ENCODE measurements at regions not wholly inside any gene's neighbourhood (a gene's known extent, or its start where the extent isn't known, plus 50 kb on each side); places are given as distances from the start of the nearest gene placed in this dataset.

GRCh38 chr2:120538691-120539423, 192.9 kb downstream of the INHBB start:
- Histone ChIP-seq H3K27me3 (no peaks in the 10 kb centered on the region), H3K36me3 (no peaks in the 10 kb centered on the region), H3K4me3 (no peak overlapping the region), H3K9me3 (no peaks in the 10 kb centered on the region), H3K4me1 (peaks cover 0 to 53% (median 23%) of the 10 kb centered on the region in 4 donors), H3K27ac (no peak overlapping the region)
- TF ChIP-seq CTCF (IDR thresholded peaks at IDR 0.05) (no peak), POLR2A (IDR thresholded peaks at IDR 0.05) (no peak)
- ATAC-seq: no peak
- 64% methylated on average over 6 of the region's 12 CpGs for WGBS (ENCODE audit: insufficient coverage, low coverage, low lambda C conversion rate, missing lambda C conversion rate)
- intact Hi-C loops (cut with DNase I): no loop called here
- no peak for DNase-seq

- Histone ChIP-seq H3K36me3 (no peaks in the 10 kb centered on the region), H3K27me3 (no peaks in the 10 kb centered on the region), H3K4me3 (no peak overlapping the region), H3K27ac (peak overlapping the region in 1 of 3 donors; percentile 78), H3K4me1 (peaks cover 0 to 53% (median 23%) of the 10 kb centered on the region in 4 donors), H3K9me3 (no peaks in the 10 kb centered on the region)
- DNase-seq (no peak), ATAC-seq (no peak)
- intact Hi-C loops (cut with DNase I): no loop called here
- 88% methylated on average over 2 of the region's 15 CpGs for WGBS (ENCODE audit: insufficient coverage, low coverage, low lambda C conversion rate, missing lambda C conversion rate)
- no peak for TF ChIP-seq POLR2A (IDR thresholded peaks at IDR 0.05)
Measured at GRCh38 chr2:120539424-120539936, 193.5 kb downstream of the INHBB start.

GRCh38 chr2:120539937-120540718, 194.2 kb downstream of the INHBB start:
- peak overlapping the region in 1 of 3 donors; percentile 21 for H3K4me3 ChIP-seq
- no peaks in the 10 kb centered on the region for H3K27me3 ChIP-seq
- TF ChIP-seq CTCF (IDR thresholded peaks at IDR 0.05) (no peak), POLR2A (IDR thresholded peaks at IDR 0.05) (peak; percentile 78)
- DNase-seq (peak; percentile 80 to 89 (median 86)), ATAC-seq (peak; percentile 80 to 87 (median 84))
- no peaks in the 10 kb centered on the region for H3K9me3 ChIP-seq
- intact Hi-C loops (cut with DNase I): no loop called here
- 52% methylated on average over 5 of the region's 17 CpGs for WGBS (ENCODE audit: insufficient coverage, low coverage, low lambda C conversion rate, missing lambda C conversion rate)
- no peaks in the 10 kb centered on the region for H3K36me3 ChIP-seq
- peak overlapping the region; percentile 59 to 78 (median 72) for H3K27ac ChIP-seq
- peaks cover 0 to 53% (median 23%) of the 10 kb centered on the region in 4 donors for H3K4me1 ChIP-seq

- 44% methylated on average over 3 of the region's 13 CpGs for WGBS (ENCODE audit: insufficient coverage, low coverage, low lambda C conversion rate, missing lambda C conversion rate)
- no peaks in the 10 kb centered on the region for H3K27me3 ChIP-seq
- no peaks in the 10 kb centered on the region for H3K36me3 ChIP-seq
- peak overlapping the region; percentile 59 to 78 (median 72) for H3K27ac ChIP-seq
- no peaks in the 10 kb centered on the region for H3K9me3 ChIP-seq
- peaks cover 0 to 50% (median 21%) of the 10 kb centered on the region in 4 donors for H3K4me1 ChIP-seq
- DNase-seq (no peak), ATAC-seq (no peak)
- H3K4me3 ChIP-seq: peak overlapping the region in 1 of 3 donors; percentile 21
- intact Hi-C loops (cut with DNase I): no loop called here
- TF ChIP-seq POLR2A (IDR thresholded peaks at IDR 0.05): peak; percentile 5
- no peak for TF ChIP-seq CTCF (IDR thresholded peaks at IDR 0.05)
Measured at GRCh38 chr2:120540719-120541552, 194.7 kb upstream of the GLI2 start.
